ENCODE measurements at regions not wholly inside any gene's neighbourhood (a gene's known extent, or its start where the extent isn't known, plus 50 kb on each side); places are given as distances from the start of the nearest gene placed in this dataset.

DNA sequence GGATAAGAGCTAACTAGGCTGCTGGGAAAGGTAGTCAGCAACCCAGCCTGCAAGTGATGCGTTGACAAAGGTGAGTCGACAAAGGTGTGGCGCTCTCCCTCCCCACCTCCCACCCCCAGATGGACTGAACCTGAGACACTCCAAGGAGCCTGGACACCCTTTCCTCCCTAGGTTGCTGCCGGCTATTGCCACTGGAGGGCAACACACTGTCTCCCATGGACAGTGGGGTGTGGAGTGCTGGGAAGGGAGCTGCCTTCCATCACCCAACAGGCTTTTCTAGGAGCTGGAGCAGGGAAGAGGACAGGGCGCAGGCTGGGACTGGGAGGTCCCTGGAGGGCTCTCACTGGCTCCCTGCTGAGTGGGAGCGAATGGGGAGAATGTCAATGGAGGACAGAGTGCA is 75.4 kb upstream of the ARAP3 start:
- 47% methylated on average over 2 of the region's 6 CpGs for WGBS (ENCODE audit: insufficient coverage)
- no peaks in the 10 kb centered on the region for H3K36me3 Mint-ChIP-seq
- peaks cover 70 to 89% of the 10 kb centered on the region in 2 donors for H3K27me3 Mint-ChIP-seq
- H3K27ac Mint-ChIP-seq = no peak overlapping the region
- Histone ChIP-seq H3K9me3 (no peaks in the 10 kb centered on the region), H3K27ac (ENCODE audit: low read length) (no peak overlapping the region), H3K36me3 (ENCODE audit: control insufficient read depth in 2 of 2, extremely low read depth in 1 of 2, insufficient read depth in 1 of 2, low read length in 1 of 2) (no peaks in the 10 kb centered on the region), H3K27me3 (replicated peaks in 1 of 2; ENCODE audit: control insufficient read depth in 2 of 2, extremely low read depth in 1 of 2, insufficient read depth in 2 of 2, low read length in 1 of 2) (peaks cover 0 to 93% of the 10 kb centered on the region in 2 experiments), H3K4me3 (ENCODE audit: control insufficient read depth in 1 of 2, extremely low read depth in 1 of 2, low read length in 1 of 2) (no peak overlapping the region), H3K4me1 (ENCODE audit: control insufficient read depth in 1 of 2, extremely low read depth in 1 of 2, insufficient read depth in 2 of 2, low read length in 2 of 2) (no peaks in the 10 kb centered on the region)
- ChIA-PET CTCF (interaction anchor here in 1 of 2 donors (0.7 kb wide), 1 partner anchor 289 kb away, joined by 5 read pairs; no protein-coding TSS in a partner anchor), POLR2A (no interaction called here)
- no peak for DNase-seq
- peaks cover 6 to 13% (median 7%) of the 10 kb centered on the region in 3 donors for H3K4me1 Mint-ChIP-seq
- no peak for ATAC-seq (replicated peaks in 1 of 4)
- no peak overlapping the region for H3K4me3 Mint-ChIP-seq
- no peaks in the 10 kb centered on the region for H3K9me3 Mint-ChIP-seq

DNA sequence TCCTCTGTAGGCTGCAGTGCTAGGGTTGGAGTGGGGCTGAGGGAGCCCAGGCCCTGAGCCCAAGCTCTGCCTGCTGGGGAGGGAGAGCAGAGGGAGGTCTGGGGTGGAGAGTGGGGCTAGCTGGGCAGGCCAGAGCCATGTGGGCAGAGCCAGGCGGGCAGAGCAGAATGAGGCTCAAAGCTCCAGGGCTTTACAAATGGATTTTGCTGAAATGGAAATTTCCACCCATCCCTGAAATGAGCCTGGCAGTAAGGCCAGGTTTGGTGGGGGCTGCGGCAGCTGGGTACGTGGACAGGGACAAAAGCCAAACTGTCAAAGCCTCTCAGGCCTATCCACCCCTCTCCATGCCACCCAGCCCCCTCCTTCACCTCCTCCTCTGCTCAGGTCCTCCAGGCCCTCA is 74.2 kb upstream of the ARAP3 start:
- DNase-seq (no peak), ATAC-seq (replicated peaks in 1 of 4) (no peak)
- Mint-ChIP-seq H3K4me1 (peaks cover 6 to 13% (median 7%) of the 10 kb centered on the region in 3 donors), H3K9me3 (no peaks in the 10 kb centered on the region), H3K27me3 (peaks cover 72 to 91% of the 10 kb centered on the region in 2 donors), H3K4me3 (no peak overlapping the region), H3K36me3 (no peaks in the 10 kb centered on the region), H3K27ac (no peak overlapping the region)
- Histone ChIP-seq H3K4me1 (ENCODE audit: control insufficient read depth in 1 of 2, extremely low read depth in 1 of 2, insufficient read depth in 2 of 2, low read length in 2 of 2) (no peaks in the 10 kb centered on the region), H3K9me3 (no peaks in the 10 kb centered on the region), H3K36me3 (ENCODE audit: control insufficient read depth in 2 of 2, extremely low read depth in 1 of 2, insufficient read depth in 1 of 2, low read length in 1 of 2) (no peaks in the 10 kb centered on the region), H3K4me3 (ENCODE audit: control insufficient read depth in 1 of 2, extremely low read depth in 1 of 2, low read length in 1 of 2) (no peak overlapping the region), H3K27ac (ENCODE audit: low read length) (no peak overlapping the region), H3K27me3 (replicated peaks in 1 of 2; ENCODE audit: control insufficient read depth in 2 of 2, extremely low read depth in 1 of 2, insufficient read depth in 2 of 2, low read length in 1 of 2) (peaks cover 0 to 83% of the 10 kb centered on the region in 2 experiments)
- 90% methylated on average over 2 of the region's 3 CpGs for WGBS (ENCODE audit: insufficient coverage)
- POLR2A ChIA-PET = no interaction called here
- CTCF ChIA-PET = no interaction called here

DNA sequence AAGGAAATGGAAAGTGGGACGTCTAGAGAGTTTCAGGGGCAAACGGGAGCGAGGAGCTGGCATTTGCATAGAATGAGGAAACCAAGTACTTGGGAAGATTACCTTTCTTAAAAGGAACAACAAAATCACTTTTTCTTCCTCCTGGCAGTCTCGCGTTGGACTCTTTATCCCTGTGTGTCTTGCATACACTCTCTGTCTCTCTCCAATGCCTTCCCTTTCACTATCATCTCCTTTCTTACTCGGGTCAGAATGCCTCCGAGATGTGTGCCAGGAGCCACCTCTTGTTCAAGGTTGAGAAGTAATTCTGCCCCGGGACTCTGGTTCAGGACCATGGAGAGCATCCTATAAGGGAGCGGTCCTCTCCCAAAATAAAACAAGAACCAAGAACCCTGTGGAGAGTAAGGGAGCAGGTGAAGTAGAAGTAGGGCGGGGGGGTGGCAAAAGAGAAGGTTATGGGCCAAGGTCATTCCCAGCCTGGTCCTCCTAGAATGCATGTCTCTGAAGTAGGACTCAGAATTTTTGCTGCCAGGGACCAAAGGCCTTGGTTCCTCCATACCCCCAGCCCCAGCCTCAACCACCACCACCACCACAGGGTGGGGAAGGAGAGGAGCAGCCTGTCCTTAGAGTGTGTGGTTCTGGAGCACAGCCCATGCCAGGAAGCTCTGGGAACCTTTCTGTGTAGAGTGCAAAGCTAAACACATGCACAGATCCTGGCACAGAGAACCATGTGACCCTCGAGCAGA is 72.1 kb upstream of the ARAP3 start:
- WGBS (ENCODE audit: insufficient coverage) = 31% methylated on average over 3 of the region's 11 CpGs
- ChIA-PET CTCF (no interaction called here), POLR2A (interaction anchor here in 1 of 2 donors (0.5 kb wide), 1 partner anchor 395 kb away, joined by 3 read pairs; no protein-coding TSS in a partner anchor)
- DNase-seq (peak in 7 of 35 experiments; percentile 3 to 32 (median 7)), ATAC-seq (replicated peaks in 1 of 4) (no peak)
- no peaks in the 10 kb centered on the region for H3K36me3 ChIP-seq (ENCODE audit: control insufficient read depth in 2 of 2, extremely low read depth in 1 of 2, insufficient read depth in 1 of 2, low read length in 1 of 2)
- no peak overlapping the region for H3K4me3 ChIP-seq (ENCODE audit: control insufficient read depth in 1 of 2, extremely low read depth in 1 of 2, low read length in 1 of 2)
- no peak overlapping the region for H3K27ac ChIP-seq (ENCODE audit: low read length)
- Mint-ChIP-seq H3K36me3 (no peaks in the 10 kb centered on the region), H3K27ac (no peak overlapping the region), H3K27me3 (peaks cover 78 to 88% of the 10 kb centered on the region in 2 donors), H3K9me3 (no peaks in the 10 kb centered on the region), H3K4me3 (no peak overlapping the region), H3K4me1 (peaks cover 6 to 13% (median 7%) of the 10 kb centered on the region in 3 donors)
- H3K9me3 ChIP-seq = no peaks in the 10 kb centered on the region
- peaks cover 0 to 81% of the 10 kb centered on the region in 2 experiments for H3K27me3 ChIP-seq (replicated peaks in 1 of 2; ENCODE audit: control insufficient read depth in 2 of 2, extremely low read depth in 1 of 2, insufficient read depth in 2 of 2, low read length in 1 of 2)
- no peaks in the 10 kb centered on the region for H3K4me1 ChIP-seq (ENCODE audit: control insufficient read depth in 1 of 2, extremely low read depth in 1 of 2, insufficient read depth in 2 of 2, low read length in 2 of 2)

DNA sequence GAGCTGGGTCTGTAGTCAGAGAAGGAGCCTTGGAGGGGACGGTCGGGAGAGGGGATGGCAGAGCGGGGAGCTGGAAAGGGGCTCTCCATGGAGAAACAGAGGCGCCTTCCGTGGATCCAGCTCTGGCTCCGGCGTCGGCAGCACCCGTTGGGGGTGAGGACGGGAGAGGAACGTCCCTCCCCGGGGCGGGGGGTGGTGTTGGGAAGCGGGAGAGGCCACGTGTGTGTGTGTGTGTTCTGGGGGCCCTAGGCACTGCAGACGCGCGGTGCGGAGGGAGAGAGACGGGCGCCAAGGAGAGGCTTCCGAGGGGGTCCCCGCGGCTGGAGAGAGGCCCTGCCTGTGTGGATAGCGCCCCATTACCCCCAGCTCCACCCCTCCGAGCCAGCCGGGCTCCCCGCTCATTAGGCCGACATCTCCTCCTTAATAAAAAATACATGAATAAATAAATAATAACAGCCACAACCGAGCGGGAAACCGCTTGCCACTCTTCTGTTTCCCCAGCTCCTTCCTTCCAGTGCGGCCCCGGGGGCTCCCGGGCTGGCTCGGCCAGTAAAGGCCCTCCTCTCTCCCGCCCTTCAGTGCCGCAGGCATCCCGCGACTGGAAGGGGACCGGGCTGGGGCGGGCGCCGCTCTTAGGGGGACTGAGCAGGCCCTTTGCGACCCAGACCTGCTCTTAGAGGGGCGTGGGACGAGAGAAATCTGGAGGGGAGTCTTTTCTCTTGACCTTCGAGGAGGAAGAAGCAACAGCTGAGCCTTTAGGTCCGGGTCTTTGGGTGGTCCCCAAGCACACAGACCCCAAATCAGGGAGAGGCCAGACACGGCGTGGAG is 71.3 kb upstream of the ARAP3 start:
- no peak overlapping the region for H3K4me3 ChIP-seq (ENCODE audit: control insufficient read depth in 1 of 2, extremely low read depth in 1 of 2, low read length in 1 of 2)
- Mint-ChIP-seq H3K4me3 (no peak overlapping the region), H3K27me3 (peaks cover 80 to 88% of the 10 kb centered on the region in 2 donors), H3K27ac (no peak overlapping the region), H3K36me3 (no peaks in the 10 kb centered on the region), H3K9me3 (no peaks in the 10 kb centered on the region), H3K4me1 (peaks cover 3 to 9% (median 4%) of the 10 kb centered on the region in 3 donors)
- CTCF ChIA-PET = no interaction called here
- 18% methylated on average over 20 of the region's 51 CpGs for WGBS (ENCODE audit: insufficient coverage)
- ATAC-seq (replicated peaks in 1 of 4) (no peak), DNase-seq (no peak)
- no peaks in the 10 kb centered on the region for H3K9me3 ChIP-seq
- H3K27me3 ChIP-seq (replicated peaks in 1 of 2; ENCODE audit: control insufficient read depth in 2 of 2, extremely low read depth in 1 of 2, insufficient read depth in 2 of 2, low read length in 1 of 2) = peaks cover 0 to 77% of the 10 kb centered on the region in 2 experiments
- H3K27ac ChIP-seq (ENCODE audit: low read length) = no peak overlapping the region
- no peaks in the 10 kb centered on the region for H3K4me1 ChIP-seq (ENCODE audit: control insufficient read depth in 1 of 2, extremely low read depth in 1 of 2, insufficient read depth in 2 of 2, low read length in 2 of 2)
- POLR2A ChIA-PET = interaction anchor here in 1 of 2 donors (0.6 kb wide), 1 partner anchor 25 kb away, joined by 4 read pairs; no protein-coding TSS in a partner anchor
- H3K36me3 ChIP-seq (ENCODE audit: control insufficient read depth in 2 of 2, extremely low read depth in 1 of 2, insufficient read depth in 1 of 2, low read length in 1 of 2) = no peaks in the 10 kb centered on the region

DNA sequence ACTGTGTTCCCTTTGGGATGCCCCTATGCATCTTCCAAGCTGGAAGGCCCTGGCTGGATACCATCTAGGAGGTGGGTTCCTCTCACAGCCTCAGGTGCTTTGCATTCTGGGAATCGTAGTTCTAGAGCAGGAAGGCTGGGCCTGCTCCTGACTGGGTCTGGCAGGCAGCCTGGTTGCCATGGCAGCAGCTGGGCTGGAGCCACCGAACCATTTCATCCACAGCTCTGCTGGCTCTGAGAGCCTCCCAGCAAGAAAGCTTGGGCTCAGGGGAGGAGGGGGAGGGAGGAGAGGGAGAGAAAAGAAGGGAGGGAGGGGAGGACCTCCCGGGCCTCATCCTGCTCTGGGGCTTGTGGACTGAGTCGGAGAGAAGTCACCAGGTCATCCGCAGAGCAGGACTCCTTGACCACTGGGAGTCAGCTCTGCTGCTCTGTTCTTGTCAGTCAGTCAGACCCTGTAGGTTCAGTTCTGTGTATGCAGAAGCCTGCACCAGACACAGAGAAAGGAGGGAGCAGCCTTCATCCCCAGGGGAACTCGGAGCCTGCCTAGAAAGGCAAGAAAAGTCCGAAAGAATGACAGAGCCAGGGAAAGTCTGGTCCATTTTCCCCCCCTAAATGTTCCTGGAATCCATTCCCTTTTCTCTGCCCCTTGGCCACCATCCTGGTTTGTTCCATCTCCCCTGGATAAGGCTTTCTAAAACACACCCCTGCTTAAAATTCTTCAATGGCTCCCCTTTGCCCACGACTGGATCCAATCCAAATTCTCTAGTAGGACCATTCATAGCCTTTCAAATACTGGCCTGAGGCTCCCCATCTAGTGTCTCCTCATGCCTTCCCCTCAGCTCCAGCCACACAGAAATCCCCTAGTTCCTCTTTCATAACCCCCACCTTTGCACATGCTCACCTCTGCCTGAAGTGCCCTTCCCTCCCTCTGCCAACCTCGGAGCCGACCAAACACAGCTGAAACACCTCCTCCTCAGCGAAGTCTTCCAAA is 65.4 kb upstream of the ARAP3 start:
- Histone ChIP-seq H3K9me3 (no peaks in the 10 kb centered on the region), H3K4me1 (ENCODE audit: control insufficient read depth in 1 of 2, extremely low read depth in 1 of 2, insufficient read depth in 2 of 2, low read length in 2 of 2) (no peaks in the 10 kb centered on the region), H3K36me3 (ENCODE audit: control insufficient read depth in 2 of 2, extremely low read depth in 1 of 2, insufficient read depth in 1 of 2, low read length in 1 of 2) (no peaks in the 10 kb centered on the region), H3K27ac (ENCODE audit: low read length) (no peak overlapping the region), H3K27me3 (replicated peaks in 1 of 2; ENCODE audit: control insufficient read depth in 2 of 2, extremely low read depth in 1 of 2, insufficient read depth in 2 of 2, low read length in 1 of 2) (peaks cover 0 to 46% of the 10 kb centered on the region in 2 experiments), H3K4me3 (ENCODE audit: control insufficient read depth in 1 of 2, extremely low read depth in 1 of 2, low read length in 1 of 2) (no peak overlapping the region)
- CTCF ChIA-PET = interaction anchor here in 1 of 2 donors (0.5 kb wide), 1 partner anchor 272 kb away, joined by 3 read pairs; no protein-coding TSS in a partner anchor
- Mint-ChIP-seq H3K27ac (no peak overlapping the region), H3K9me3 (no peaks in the 10 kb centered on the region), H3K36me3 (no peaks in the 10 kb centered on the region), H3K27me3 (peaks cover 71 to 76% of the 10 kb centered on the region in 2 donors), H3K4me1 (no peaks in the 10 kb centered on the region), H3K4me3 (no peak overlapping the region)
- POLR2A ChIA-PET = no interaction called here
- 22% methylated on average over 10 of the region's 11 CpGs for WGBS (ENCODE audit: insufficient coverage)
- DNase-seq = no peak
- no peak for ATAC-seq (replicated peaks in 1 of 4)

DNA sequence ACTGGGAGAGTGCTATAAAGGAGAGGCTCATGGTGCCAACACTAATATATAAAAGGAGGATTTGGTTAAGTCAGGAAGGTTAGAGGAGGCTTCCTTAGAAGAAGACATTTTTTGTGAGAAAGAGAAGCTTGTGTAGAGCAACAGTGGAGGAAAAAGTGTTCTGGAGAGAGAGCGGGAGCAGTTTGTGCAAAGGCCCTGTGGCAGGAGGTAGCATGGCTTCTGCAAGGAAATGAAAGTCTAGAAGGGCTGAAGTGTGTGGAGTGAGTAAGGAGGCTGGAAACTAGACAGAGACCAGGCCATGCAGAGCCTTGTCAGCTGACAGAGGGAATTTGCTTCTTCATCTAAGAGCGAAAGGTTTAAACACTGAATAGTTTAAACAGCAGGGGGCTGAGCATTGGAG is 64.4 kb upstream of the ARAP3 start:
- no peak for DNase-seq
- no peaks in the 10 kb centered on the region for H3K9me3 ChIP-seq
- no peaks in the 10 kb centered on the region for H3K9me3 Mint-ChIP-seq
- H3K36me3 ChIP-seq (ENCODE audit: control insufficient read depth in 2 of 2, extremely low read depth in 1 of 2, insufficient read depth in 1 of 2, low read length in 1 of 2) = no peaks in the 10 kb centered on the region
- no peak overlapping the region for H3K27ac ChIP-seq (ENCODE audit: low read length)
- no peak overlapping the region for H3K4me3 Mint-ChIP-seq
- H3K4me3 ChIP-seq (ENCODE audit: control insufficient read depth in 1 of 2, extremely low read depth in 1 of 2, low read length in 1 of 2) = no peak overlapping the region
- no peaks in the 10 kb centered on the region for H3K36me3 Mint-ChIP-seq
- peaks cover 65 to 67% of the 10 kb centered on the region in 2 donors for H3K27me3 Mint-ChIP-seq
- ChIA-PET CTCF (no interaction called here), POLR2A (no interaction called here)
- H3K4me1 Mint-ChIP-seq = no peaks in the 10 kb centered on the region
- no peak overlapping the region for H3K27ac Mint-ChIP-seq
- no peaks in the 10 kb centered on the region for H3K4me1 ChIP-seq (ENCODE audit: control insufficient read depth in 1 of 2, extremely low read depth in 1 of 2, insufficient read depth in 2 of 2, low read length in 2 of 2)
- ATAC-seq (replicated peaks in 1 of 4) = no peak
- peaks cover 0 to 48% of the 10 kb centered on the region in 2 experiments for H3K27me3 ChIP-seq (replicated peaks in 1 of 2; ENCODE audit: control insufficient read depth in 2 of 2, extremely low read depth in 1 of 2, insufficient read depth in 2 of 2, low read length in 1 of 2)
- WGBS (ENCODE audit: insufficient coverage) = 100% methylated on average over 2 of the region's 2 CpGs
